HG03439 (cell line): ENCODE measurements at regions not wholly inside any gene's neighbourhood (a gene's known extent, or its start where the extent isn't known, plus 50 kb on each side); places are given as distances from the start of the nearest gene placed in this dataset.
A peak's percentile ranks its signal among the peaks of the same experiment; 100 is the strongest.

Source experiments
- ATAC-seq: cut with Tn5 transposase; IDR thresholded peaks from one replicate; pipeline ENCODE4 v1.9.1; 2021; ENCODE audit warnings: mild to moderate bottlenecking, moderate library complexity; ENCODE audit not compliant: unreplicated experiment

- ATAC-seq: no peak
Observed at GRCh38 chr4:67125636-67126514, 419.4 kb downstream of the CENPC start.

DNA sequence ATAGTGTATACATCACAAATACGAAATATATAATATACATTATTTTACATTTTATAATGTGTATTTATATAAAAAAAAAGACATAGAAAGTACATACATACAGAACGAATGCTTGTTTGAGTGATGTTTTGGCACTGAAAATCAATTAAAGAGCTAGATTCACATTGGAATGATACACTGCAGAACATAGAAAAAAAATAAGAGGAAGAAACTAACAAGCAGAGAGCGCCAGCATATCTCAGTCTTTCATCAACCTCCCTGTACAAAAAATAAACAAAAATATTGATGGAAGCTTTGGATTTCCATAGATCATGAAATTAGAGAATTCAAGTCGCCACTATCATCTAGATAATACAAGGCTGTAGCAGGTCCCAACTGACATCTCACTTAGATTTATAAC, 420.6 kb downstream of the CENPC start:
- no peak for ATAC-seq

DNA sequence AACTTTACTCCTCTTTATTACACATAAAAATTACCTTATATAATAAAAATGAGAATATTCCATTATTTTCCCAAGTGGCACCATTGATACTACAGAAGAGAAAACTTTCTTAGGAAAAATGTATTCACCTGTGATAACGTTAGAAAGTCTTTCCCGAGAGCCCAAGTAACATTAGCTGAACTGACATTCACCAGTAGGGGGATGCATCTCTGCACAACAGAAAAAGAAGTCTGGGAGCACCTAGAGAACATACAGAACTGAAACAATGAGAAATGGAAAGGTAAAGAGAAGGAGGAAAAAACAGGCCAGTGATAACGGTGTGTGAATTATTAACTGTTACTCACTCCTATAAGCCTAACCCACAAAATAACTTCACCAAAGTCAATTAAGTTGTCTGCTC, 423.3 kb downstream of the CENPC start:
- ATAC-seq: no peak

DNA sequence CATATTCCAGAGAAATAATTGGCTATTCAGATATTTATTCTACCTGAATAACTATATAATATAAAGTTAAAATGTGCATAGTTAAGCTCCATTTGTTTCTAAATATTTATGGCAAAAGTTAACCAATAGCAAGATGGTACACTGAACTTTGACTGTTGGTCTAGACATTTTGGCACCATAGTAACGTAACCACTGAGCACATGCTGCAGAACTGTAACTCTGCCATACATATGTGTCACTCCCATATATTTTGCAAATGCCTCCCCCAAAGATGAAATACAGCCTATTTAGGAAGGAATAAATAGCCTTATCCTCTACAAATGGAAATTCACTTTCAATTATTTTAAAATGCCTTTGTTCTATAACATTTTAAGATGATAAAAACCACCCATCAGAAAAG, 424.9 kb downstream of the CENPC start:
- no peak for ATAC-seq

- no peak for ATAC-seq
Observed at GRCh38 chr4:67109276-67109675, 436.0 kb downstream of the CENPC start.

DNA sequence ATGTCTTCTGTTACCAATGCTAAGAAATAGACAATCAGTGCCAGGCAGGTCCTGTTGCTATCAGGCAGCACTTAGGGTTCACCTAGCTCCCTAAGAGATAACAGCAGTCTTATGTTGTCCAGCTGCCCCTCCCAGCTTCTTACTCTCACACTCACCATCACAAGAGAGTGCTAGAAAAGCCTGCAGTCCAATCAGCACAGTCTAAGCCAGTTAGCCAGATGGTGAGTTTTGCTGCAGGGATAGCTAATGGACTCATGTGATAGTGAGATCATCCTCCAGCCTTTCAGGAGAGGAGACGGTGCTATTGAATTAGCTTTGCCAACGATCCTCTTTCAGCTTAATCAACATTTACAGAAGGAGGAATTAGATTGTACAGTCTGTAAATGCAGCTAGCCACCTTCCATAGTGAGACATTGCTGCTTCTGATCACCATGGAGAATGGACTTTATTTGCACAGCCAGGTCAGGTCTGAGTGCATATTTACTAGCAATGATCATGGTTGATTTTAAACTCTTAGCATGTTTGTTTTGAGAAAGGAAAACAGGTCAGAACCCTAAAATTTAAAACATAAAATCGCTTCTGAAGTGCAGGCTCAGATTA, 438.3 kb downstream of the CENPC start:
- no peak for ATAC-seq

DNA sequence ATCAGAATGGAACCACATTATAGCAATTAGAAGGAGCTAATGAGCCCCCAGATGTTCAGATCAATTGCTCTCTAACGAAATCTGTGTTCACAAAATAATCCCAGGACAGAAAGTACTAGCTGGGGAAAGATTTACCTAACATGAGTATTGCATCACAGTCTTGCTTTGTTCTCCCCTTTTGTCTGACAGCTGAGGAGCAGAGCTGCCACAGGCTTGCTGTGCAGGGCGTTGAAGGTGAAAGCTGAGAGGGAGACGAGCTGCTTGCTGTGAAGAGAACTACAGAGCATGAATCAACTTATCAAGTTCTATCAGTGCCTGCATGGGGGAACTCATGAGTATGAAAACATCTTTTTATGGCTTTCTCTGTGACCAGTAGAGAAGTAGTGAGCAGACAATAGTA, 441.2 kb downstream of the CENPC start:
- no peak for ATAC-seq

DNA sequence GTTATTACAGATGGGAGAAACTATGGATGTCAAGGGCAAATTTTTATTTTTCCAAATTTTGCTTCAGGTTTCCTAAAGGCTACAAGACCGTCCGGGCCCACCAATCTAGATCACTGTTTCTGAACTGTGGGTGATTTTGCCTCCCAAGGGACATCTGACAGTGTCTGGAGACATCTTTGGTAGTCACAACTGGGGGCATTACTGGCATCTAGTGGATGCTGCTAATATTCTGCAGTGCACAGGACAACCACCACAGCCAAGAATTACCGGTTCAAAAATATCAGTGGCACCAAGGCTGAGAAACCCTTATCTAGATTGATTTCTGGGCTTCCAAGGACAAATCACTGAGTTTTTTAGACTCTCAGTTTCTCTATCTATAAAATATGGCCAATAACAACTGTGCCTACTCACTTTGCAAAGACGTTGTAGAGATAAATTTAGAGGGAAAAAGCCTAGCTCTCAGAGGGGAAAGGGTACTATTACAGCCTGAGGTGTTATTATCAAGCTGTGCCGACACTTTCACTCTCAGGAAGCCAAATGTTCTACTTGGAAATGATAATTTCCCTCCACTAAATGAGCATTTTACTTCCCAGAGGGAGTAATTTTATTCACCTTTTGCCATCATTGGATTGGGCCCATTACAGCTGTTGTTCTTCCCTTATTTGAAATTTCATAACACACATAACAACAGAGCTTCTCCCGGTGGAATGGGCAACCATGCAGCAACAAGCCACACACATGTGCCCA, 442.1 kb downstream of the CENPC start:
- no peak for ATAC-seq

- ATAC-seq: no peak
Observed at GRCh38 chr4:67101612-67102011, 443.7 kb downstream of the CENPC start.

DNA sequence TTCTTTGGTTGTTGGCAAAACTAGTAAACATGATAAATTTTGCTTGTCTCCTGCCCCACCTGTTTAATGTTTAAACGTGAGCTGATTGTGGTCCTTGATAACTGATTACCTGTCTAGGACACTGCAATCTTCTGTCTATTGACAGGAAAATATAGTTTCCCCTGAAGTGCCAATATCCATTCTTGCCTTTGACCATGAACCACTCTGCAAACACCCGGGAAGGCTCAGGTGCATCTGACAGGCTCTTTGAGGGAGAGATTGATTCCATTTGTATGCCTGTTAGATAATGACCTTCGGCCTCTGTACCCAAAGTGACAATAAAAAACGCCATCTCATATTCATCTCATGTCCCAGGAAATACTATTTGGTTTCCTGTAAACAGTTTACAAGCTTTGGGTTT, 453.0 kb downstream of the CENPC start:
- no peak for ATAC-seq

DNA sequence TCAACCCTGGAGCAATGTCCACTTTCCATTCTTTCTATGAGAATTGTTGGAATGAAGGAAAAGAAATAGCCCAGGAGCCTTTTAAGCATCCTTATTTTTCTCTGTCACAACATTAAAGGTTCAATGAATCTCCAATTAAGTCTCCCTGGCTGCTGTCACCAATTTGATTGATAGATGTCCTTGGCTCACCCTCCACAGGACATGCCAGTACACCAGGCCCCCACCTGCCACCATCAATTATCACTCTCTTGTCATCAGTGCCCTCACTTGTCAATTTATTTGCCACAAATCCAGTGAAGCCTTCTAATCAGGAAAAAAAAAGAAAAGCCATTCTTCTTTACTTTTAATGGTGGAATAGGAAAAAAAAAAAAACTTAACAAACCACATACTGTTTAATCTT, 453.6 kb downstream of the CENPC start:
- ATAC-seq: no peak

DNA sequence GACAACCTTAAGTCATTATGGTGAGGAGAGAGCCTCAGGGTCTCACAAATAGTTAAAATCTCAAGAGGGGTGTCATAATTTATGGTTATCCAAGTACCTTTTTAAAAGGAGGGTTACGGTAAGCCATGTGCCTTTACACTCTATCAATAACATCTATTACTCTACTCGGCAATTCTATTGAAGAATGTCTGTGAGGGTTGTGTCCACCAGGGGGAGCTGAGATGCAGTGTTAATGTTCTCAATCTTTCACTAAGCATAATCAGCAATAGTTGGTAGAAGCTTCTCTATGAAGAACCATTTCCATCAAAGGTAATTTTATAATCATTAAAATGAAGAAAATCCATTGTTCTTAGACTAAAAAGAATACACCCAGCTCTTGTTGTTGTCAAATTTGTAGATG, 457.4 kb downstream of the CENPC start:
- peak; percentile 79 for ATAC-seq

DNA sequence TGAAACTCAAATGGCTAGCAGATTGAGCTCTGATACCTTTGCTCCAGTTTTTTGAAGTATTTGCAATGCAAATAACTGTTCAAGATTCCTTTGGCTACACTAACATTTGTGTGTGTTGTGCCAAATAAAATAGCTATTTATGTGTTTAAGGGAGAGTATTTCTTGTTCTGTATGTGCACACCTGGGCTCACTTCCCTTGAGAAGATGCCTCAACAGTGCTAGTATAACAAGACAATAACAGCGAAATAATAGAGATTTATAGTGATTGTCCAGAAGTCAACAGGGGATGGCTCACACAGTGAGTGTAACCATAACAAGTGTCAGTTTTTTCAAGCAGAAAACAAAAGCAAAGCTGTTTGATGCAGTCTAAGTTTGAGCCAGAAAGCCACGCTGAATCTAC, 460.5 kb downstream of the CENPC start:
- no peak for ATAC-seq

DNA sequence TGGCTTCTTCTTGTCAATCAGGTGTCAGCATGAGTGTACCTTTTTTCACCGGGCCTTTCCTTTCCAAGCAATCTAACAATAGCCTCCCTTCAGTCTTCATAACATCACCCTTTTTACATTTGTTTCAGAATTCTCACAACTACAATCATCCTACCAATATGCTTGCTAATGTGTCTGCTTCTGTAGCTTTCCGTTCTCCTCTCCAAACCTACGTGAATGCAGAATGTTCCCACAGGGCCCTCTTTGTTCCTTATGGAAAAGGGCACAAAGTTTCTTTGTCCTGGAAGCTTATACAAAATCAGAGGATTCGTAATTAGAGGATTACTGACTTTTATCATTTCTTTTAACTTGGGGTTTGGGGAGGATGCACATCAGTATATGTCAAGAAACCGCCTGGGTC, 461.8 kb downstream of the CENPC start:
- ATAC-seq: no peak

- no peak for ATAC-seq
Observed at GRCh38 chr4:67082746-67083145, 462.6 kb downstream of the CENPC start.

DNA sequence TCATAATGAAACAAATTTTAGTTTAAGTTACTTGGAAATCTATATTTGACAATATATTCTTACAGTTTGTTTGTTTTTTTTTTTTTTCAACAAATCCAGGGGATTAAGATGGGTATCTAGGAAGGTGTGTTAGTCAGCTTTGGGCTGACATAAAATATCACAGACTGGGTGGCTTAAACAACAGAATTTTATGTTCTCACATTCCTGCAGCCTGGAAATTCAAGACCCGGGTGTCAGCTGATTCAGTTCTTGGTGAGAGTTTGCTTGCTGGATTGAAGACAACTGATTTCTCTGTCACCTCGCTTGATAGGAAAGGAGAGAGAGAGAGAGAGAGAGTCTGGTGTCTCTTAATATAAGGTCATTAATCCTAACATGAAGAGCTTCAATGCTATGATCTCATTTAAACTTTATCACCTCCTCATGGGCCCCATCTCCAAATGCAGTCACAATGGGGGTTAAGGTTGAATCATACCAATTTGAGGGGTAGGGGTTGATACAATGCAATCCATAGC, 465.2 kb downstream of the CENPC start:
- ATAC-seq: no peak

GRCh38 chr4:67071641-67072040, 473.7 kb downstream of the CENPC start:
- ATAC-seq: no peak

GRCh38 chr4:67055319-67055718, 490.0 kb downstream of the CENPC start:
- no peak for ATAC-seq

- ATAC-seq: no peak
Observed at GRCh38 chr4:67054896-67055295, 490.4 kb downstream of the CENPC start.

DNA sequence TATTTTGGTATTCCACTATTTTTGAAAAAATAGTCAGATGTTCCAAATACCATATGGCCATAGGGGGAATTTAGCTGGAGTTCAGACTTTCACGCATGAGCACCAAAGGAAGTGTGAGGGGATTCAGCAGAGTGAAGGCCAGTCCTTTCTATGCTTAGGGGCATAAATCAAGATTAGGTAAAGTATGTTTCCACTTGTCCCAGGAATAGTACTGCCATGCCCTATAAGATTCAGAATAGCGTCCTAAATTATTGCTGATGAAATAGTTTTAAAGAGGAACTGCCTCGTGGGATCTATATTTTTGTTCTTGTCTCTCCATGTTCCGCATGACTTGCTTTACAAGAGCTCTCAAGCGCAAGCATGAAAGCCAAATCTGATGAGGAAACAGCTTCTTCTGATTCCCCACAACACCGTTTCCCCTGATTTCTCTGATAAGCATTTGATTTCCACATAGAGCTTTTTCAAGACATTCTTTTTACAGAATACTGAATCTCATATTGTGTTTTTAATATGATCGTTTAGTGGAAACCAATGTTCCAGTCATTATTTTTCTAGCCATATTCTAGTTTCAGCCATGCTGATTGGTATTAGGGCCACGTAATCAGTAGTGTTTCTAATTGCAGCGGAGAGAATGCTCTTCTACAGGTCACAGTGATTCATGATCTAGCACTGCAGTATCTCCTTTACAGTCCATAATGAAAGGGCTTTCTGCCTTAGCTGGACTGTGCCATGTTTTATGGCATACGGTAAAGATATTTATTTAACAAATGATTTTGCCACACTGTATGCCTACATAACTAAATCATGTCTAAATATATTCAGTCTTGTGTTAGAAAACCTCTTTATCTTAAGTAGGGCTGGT, 492.3 kb downstream of the CENPC start:
- no peak for ATAC-seq
